Hematopoietic multipotent progenitor cell treated with erythropoietin and hydrocortisone succinate and interleukin-3 and kit ligand, for 4 days (in vitro differentiated cells): ENCODE measurements at regions not wholly inside any gene's neighbourhood (a gene's known extent, or its start where the extent isn't known, plus 50 kb on each side); places are given as distances from the start of the nearest gene placed in this dataset.

Source experiments
- DNase-seq: peaks from one replicate; pipeline ENCODE4 v3.0.0-alpha.2; 2015

- no peak for DNase-seq
These were observed 51.5 kb upstream of the TMEM200A start for GRCh38 chr6:130314271-130314670.

- DNase-seq: no peak
These were observed 52.6 kb upstream of the TMEM200A start for GRCh38 chr6:130313206-130313605.

- DNase-seq: no peak
These were observed 56.8 kb upstream of the TMEM200A start for GRCh38 chr6:130309028-130309427.

GRCh38 chr6:130307752-130308361 lies 58.0 kb upstream of the TMEM200A start:
- no peak for DNase-seq

- DNase-seq: peak; percentile 69
These were observed 59.4 kb upstream of the TMEM200A start for GRCh38 chr6:130306377-130306776.

- DNase-seq: no peak
These were observed 62.4 kb upstream of the TMEM200A start for GRCh38 chr6:130303431-130303830.

GRCh38 chr6:130298258-130298657 lies 67.6 kb upstream of the TMEM200A start:
- DNase-seq: no peak

- peak; percentile 7 for DNase-seq
These were observed 69.0 kb upstream of the TMEM200A start for GRCh38 chr6:130296854-130297253.

- DNase-seq: peak; percentile 60
These were observed 71.0 kb upstream of the SAMD3 start for GRCh38 chr6:130293800-130294199.

- no peak for DNase-seq
These were observed 65.3 kb upstream of the SAMD3 start for GRCh38 chr6:130288065-130288464.

GRCh38 chr6:130282234-130282995 lies 59.7 kb upstream of the SAMD3 start:
- DNase-seq: peak; percentile 67

- no peak for DNase-seq
These were observed 53.8 kb upstream of the SAMD3 start for GRCh38 chr6:130276507-130276906.

GRCh38 chr6:130274007-130274406 lies 51.3 kb upstream of the SAMD3 start:
- DNase-seq: no peak
